ENCODE measurements at regions not wholly inside any gene's neighbourhood (a gene's known extent, or its start where the extent isn't known, plus 50 kb on each side); places are given as distances from the start of the nearest gene placed in this dataset.

DNA sequence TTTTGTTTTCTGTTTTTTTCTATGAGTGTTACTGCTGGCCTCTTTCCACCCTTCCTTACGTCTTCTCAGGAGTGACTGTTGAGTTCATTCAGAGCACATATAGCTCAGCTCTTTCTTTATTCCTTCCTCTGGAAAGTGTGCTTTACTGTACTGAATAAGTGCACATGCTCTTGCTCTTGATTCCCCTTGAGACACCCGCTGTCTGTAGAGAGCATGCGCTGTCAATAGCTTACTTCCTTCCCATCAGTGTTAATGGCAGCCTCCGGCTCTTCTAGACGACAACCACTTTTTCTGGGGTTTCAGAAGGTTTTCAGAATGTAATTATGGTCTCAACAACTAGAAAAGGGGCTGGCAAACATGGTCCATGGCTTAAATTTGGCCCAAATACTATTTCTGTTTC lies 504.9 kb downstream of the C4orf33 start:
- no peak for TF ChIP-seq ZNF274 (IDR thresholded peaks at IDR 0.05; ENCODE audit: low read depth, low read length)
- no peak for TF ChIP-seq YY1 (IDR thresholded peaks at IDR 0.05; ENCODE audit: insufficient read depth, insufficient read length)
